ENCODE measurements at regions not wholly inside any gene's neighbourhood (a gene's known extent, or its start where the extent isn't known, plus 50 kb on each side); places are given as distances from the start of the nearest gene placed in this dataset.

GRCh38 chr3:5727743-5728484 lies 540.4 kb downstream of the EDEM1 start:
- DNase-seq (ENCODE audit: low read depth) = no peak
- no peak for TF ChIP-seq CTCF (IDR thresholded peaks at IDR 0.05; ENCODE audit: insufficient read depth, low read length)
- H3K4me3 ChIP-seq (ENCODE audit: low read depth, low read length) = no peak overlapping the region

- DNase-seq (ENCODE audit: low read depth) = no peak
- TF ChIP-seq CTCF (IDR thresholded peaks at IDR 0.05; ENCODE audit: insufficient read depth, low read length) = no peak
- no peak overlapping the region for H3K4me3 ChIP-seq (ENCODE audit: low read depth, low read length)
Measured at GRCh38 chr3:5729852-5730251, 542.3 kb downstream of the EDEM1 start.

- DNase-seq (ENCODE audit: low read depth) = no peak
- no peak overlapping the region for H3K4me3 ChIP-seq (ENCODE audit: low read depth, low read length)
- no peak for TF ChIP-seq CTCF (IDR thresholded peaks at IDR 0.05; ENCODE audit: insufficient read depth, low read length)
Measured at GRCh38 chr3:5731100-5731499, 543.6 kb downstream of the EDEM1 start.

GRCh38 chr3:5732081-5732480 lies 544.6 kb downstream of the EDEM1 start:
- H3K4me3 ChIP-seq (ENCODE audit: low read depth, low read length) = no peak overlapping the region
- no peak for DNase-seq (ENCODE audit: low read depth)
- TF ChIP-seq CTCF (IDR thresholded peaks at IDR 0.05; ENCODE audit: insufficient read depth, low read length) = no peak

GRCh38 chr3:5733995-5734394 lies 546.5 kb downstream of the EDEM1 start:
- no peak for DNase-seq (ENCODE audit: low read depth)
- no peak overlapping the region for H3K4me3 ChIP-seq (ENCODE audit: low read depth, low read length)
- no peak for TF ChIP-seq CTCF (IDR thresholded peaks at IDR 0.05; ENCODE audit: insufficient read depth, low read length)

GRCh38 chr3:5735896-5736295 lies 548.4 kb downstream of the EDEM1 start:
- no peak for DNase-seq (ENCODE audit: low read depth)
- no peak for TF ChIP-seq CTCF (IDR thresholded peaks at IDR 0.05; ENCODE audit: insufficient read depth, low read length)
- no peak overlapping the region for H3K4me3 ChIP-seq (ENCODE audit: low read depth, low read length)
